ENCODE measurements at regions not wholly inside any gene's neighbourhood (a gene's known extent, or its start where the extent isn't known, plus 50 kb on each side); places are given as distances from the start of the nearest gene placed in this dataset.

DNA sequence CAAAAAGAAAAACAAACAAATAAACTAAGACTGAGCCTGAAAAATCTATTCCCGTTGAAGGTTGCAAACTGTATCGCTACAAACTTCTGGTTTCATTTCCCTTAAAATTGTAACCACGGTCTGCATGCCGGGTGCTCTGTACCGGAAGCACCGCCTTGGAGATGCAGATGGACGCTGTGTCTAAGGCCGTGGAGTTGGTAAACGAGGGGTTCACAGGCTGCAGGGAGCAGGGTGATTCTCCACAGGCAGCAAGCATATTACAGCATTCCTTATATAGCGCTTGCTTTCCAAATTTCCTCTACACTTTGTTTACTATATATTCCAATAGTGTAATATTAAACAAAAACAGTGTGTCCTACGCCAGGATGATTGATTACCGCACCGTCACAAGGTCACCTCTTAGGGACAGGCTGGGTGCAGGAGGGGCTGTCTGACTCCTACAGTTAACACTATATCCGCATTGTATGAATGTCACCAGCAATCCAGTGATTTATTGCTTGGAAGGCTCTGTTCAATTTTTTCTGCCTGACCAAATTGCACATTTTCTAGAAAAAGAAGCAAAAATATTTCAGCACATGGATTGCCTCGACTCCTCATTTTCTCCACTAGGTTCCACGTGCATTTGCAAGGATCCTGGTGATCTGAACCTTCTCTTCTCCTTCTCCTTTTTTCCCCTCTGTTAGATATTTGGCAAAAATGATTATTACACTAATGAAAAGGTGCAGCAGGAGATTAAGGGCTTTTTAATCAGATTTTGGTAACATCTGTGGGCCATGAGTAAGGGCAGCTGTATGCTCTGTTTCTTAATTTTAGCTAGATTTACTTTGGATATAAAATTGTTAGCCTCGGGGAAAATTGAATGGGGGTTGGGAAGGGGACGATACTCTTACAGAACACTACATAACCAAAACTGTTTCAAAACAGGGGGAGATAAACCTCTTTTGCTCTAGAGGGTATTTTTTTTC lies 325.8 kb upstream of the MGMT start:
- TF ChIP-seq CTCF (IDR thresholded peaks at IDR 0.05; ENCODE audit: low read depth, low read length, poor library complexity, severe bottlenecking): no peak
- no peak for TF ChIP-seq EZH2phosphoT487 (IDR thresholded peaks at IDR 0.05; ENCODE audit: borderline replicate concordance, low read length)

Data from DOHH2 (cell line).